Activated CD8-positive, alpha-beta memory T cell treated with anti-CD3 and anti-CD28 coated beads for 1 hour (primary cell): ENCODE measurements at regions not wholly inside any gene's neighbourhood (a gene's known extent, or its start where the extent isn't known, plus 50 kb on each side); places are given as distances from the start of the nearest gene placed in this dataset.

Experiments
- DNase-seq, 2 donors: peaks; one replicate each; pipeline ENCODE4 v3.0.0-alpha.2; 2020; ENCODE audit warnings: low read depth in 1 of 2; ENCODE audit errors: extremely low read depth in 1 of 2

- no peak for DNase-seq
Observed at GRCh38 chr5:117055517-117055916, 480.9 kb upstream of the SEMA6A start.

GRCh38 chr5:117054911-117055310 is 480.3 kb upstream of the SEMA6A start:
- DNase-seq = no peak

- no peak for DNase-seq
Observed at GRCh38 chr5:117054141-117054540, 479.5 kb upstream of the SEMA6A start.

- no peak for DNase-seq
Observed at GRCh38 chr5:117041926-117042595, 467.4 kb upstream of the SEMA6A start.

GRCh38 chr5:117039035-117039434 is 464.4 kb upstream of the SEMA6A start:
- no peak for DNase-seq

GRCh38 chr5:117027384-117027783 is 452.8 kb upstream of the SEMA6A start:
- DNase-seq = no peak

- DNase-seq = no peak
Observed at GRCh38 chr5:117020999-117021398, 446.4 kb upstream of the SEMA6A start.

- no peak for DNase-seq
Observed at GRCh38 chr5:117013280-117013877, 438.8 kb upstream of the SEMA6A start.

GRCh38 chr5:117010574-117010973 is 436.0 kb upstream of the SEMA6A start:
- no peak for DNase-seq

GRCh38 chr5:116998024-116998423 is 423.4 kb upstream of the SEMA6A start:
- DNase-seq = no peak

- DNase-seq = no peak
Observed at GRCh38 chr5:116992681-116993080, 418.1 kb upstream of the SEMA6A start.

GRCh38 chr5:116989995-116990394 is 415.4 kb upstream of the SEMA6A start:
- DNase-seq = no peak

GRCh38 chr5:116982035-116982434 is 407.4 kb upstream of the SEMA6A start:
- no peak for DNase-seq

GRCh38 chr5:116980581-116980980 is 406.0 kb upstream of the SEMA6A start:
- no peak for DNase-seq

- no peak for DNase-seq
Observed at GRCh38 chr5:116976767-116977166, 402.1 kb upstream of the SEMA6A start.

GRCh38 chr5:116971131-116971530 is 396.5 kb upstream of the SEMA6A start:
- no peak for DNase-seq

- no peak for DNase-seq
Observed at GRCh38 chr5:116970318-116970717, 395.7 kb upstream of the SEMA6A start.

- no peak for DNase-seq
Observed at GRCh38 chr5:116964438-116964837, 389.8 kb upstream of the SEMA6A start.

- no peak for DNase-seq
Observed at GRCh38 chr5:116961021-116961420, 386.4 kb upstream of the SEMA6A start.

- DNase-seq = no peak
Observed at GRCh38 chr5:116959843-116960242, 385.2 kb upstream of the SEMA6A start.

- DNase-seq = no peak
Observed at GRCh38 chr5:116953251-116953930, 378.8 kb upstream of the SEMA6A start.

GRCh38 chr5:116951219-116951618 is 376.6 kb upstream of the SEMA6A start:
- no peak for DNase-seq
